ENCODE measurements at regions not wholly inside any gene's neighbourhood (a gene's known extent, or its start where the extent isn't known, plus 50 kb on each side); places are given as distances from the start of the nearest gene placed in this dataset.

DNA sequence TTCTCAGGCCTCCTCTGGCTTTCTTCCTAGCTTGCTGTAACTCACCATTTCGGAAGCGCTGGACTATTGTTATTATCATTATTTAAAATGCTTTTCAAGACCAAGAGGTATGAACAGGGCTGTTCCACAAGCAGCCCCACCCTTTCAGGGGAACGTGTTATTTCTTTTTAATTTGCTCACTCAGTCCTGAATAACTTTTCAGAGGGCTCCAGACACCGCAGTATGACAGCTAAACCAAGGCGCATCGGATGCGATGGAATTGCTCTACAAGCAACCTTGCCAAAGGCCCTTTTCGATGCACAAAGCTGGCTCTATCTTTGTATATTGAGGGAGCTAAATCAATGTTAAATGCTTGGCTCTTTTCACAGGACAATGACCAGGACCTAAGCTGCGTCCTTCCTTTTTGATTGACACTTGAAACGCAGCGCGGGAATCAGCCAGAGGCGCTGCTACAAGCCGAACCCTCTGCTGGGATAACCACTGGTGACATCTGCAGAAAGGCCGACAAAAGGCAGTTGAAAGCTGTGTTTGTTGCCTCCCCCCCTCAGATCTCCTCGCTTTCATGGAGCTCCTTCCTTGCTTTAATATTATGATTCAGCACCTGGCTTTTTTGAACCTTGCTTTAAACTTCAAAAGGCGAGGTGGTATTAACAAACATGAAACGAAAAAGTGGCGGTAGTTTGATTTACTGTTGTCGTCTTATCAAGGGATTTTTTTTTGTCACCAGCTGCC lies 204.7 kb upstream of the PROX1 start:
- Histone ChIP-seq H3K27ac (ENCODE audit: low read depth in 2 of 2, low read length in 1 of 2) (no peak overlapping the region), H3F3A (replicated peaks; ENCODE audit: insufficient read depth) (no peaks in the 10 kb centered on the region), H3K36me3 (replicated peaks in 1 of 2; ENCODE audit: control insufficient read depth in 1 of 2, insufficient read depth in 2 of 2, low read length in 1 of 2) (no peaks in the 10 kb centered on the region), H4K20me1 (ENCODE audit: insufficient read depth) (no peaks in the 10 kb centered on the region), H3K9me2 (no peaks in the 10 kb centered on the region), H3K4me1 (ENCODE audit: control insufficient read depth in 1 of 2, insufficient read depth in 2 of 2, low read depth in 1 of 2, low read length in 1 of 2) (no peaks in the 10 kb centered on the region), H3K4me2 (no peak overlapping the region), H3K27me3 (ENCODE audit: insufficient read depth) (no peaks in the 10 kb centered on the region), H3K9ac (no peak overlapping the region), H3K9me3 (no peaks in the 10 kb centered on the region), H3K4me3 (ENCODE audit: low read depth in 2 of 2, low read length in 1 of 2) (no peak overlapping the region), H2AFZ (ENCODE audit: low read depth) (no peak overlapping the region), H3K79me2 (ENCODE audit: insufficient read depth) (no peaks in the 10 kb centered on the region)
- DNase-seq = no peak
- no peak for TF ChIP-seq SMC3 (IDR thresholded peaks at IDR 0.05; ENCODE audit: low read depth, low read length)
- CTCF ChIA-PET = interaction anchor here (0.7 kb wide), 1 partner anchor 78 kb away, joined by 4 read pairs; no protein-coding TSS in a partner anchor
- WGBS (ENCODE audit: low lambda C conversion rate) = 52% methylated on average over 20 of the region's 20 CpGs
- POLR2A ChIA-PET = no interaction called here

DNA sequence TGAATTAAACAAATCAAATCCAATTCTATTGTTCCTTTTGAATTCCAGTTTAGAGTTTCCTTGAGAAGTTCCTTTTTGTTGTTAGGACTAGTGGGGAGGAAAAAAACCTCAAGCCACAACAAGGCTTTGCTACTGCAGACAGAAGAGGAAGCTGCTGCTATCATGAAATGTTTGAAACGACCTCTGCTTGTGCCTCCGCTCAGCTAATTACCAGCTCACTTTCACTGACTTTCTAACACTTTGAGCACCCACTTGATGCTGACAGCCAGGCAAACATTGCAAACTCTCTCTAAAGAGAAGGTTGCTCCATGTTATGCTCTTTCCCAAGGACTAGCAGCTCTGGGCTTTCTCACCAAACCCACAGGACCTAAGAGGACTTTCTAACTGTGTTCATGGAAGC lies 203.9 kb upstream of the PROX1 start:
- Histone ChIP-seq H3K9me2 (no peaks in the 10 kb centered on the region), H3K36me3 (replicated peaks in 1 of 2; ENCODE audit: control insufficient read depth in 1 of 2, insufficient read depth in 2 of 2, low read length in 1 of 2) (no peaks in the 10 kb centered on the region), H3K9ac (no peak overlapping the region), H2AFZ (ENCODE audit: low read depth) (no peak overlapping the region), H3K4me2 (no peak overlapping the region), H3F3A (replicated peaks; ENCODE audit: insufficient read depth) (no peaks in the 10 kb centered on the region), H3K4me3 (ENCODE audit: low read depth in 2 of 2, low read length in 1 of 2) (no peak overlapping the region), H4K20me1 (ENCODE audit: insufficient read depth) (no peaks in the 10 kb centered on the region), H3K27ac (ENCODE audit: low read depth in 2 of 2, low read length in 1 of 2) (no peak overlapping the region), H3K27me3 (ENCODE audit: insufficient read depth) (no peaks in the 10 kb centered on the region), H3K9me3 (no peaks in the 10 kb centered on the region), H3K79me2 (ENCODE audit: insufficient read depth) (no peaks in the 10 kb centered on the region), H3K4me1 (ENCODE audit: control insufficient read depth in 1 of 2, insufficient read depth in 2 of 2, low read depth in 1 of 2, low read length in 1 of 2) (no peaks in the 10 kb centered on the region)
- CTCF ChIA-PET = interaction anchor here (1.0 kb wide), 1 partner anchor 339 kb away, joined by 3 read pairs; no protein-coding TSS in a partner anchor
- DNase-seq = no peak
- WGBS (ENCODE audit: low lambda C conversion rate) = 27% methylated on average over 2 of the region's 2 CpGs
- POLR2A ChIA-PET = no interaction called here
- TF ChIP-seq, protein P1, sequence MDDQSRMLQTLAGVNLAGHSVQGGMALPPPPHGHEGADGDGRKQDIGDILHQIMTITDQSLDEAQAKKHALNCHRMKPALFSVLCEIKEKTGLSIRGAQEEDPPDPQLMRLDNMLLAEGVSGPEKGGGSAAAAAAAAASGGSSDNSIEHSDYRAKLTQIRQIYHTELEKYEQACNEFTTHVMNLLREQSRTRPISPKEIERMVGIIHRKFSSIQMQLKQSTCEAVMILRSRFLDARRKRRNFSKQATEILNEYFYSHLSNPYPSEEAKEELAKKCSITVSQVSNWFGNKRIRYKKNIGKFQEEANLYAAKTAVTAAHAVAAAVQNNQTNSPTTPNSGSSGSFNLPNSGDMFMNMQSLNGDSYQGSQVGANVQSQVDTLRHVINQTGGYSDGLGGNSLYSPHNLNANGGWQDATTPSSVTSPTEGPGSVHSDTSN (IDR thresholded peaks at IDR 0.05) = no peak
- TF ChIP-seq, protein P2, sequence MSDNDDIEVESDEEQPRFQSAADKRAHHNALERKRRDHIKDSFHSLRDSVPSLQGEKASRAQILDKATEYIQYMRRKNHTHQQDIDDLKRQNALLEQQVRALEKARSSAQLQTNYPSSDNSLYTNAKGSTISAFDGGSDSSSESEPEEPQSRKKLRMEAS (IDR thresholded peaks at IDR 0.05; ENCODE audit: low read depth) = no peak
- TF ChIP-seq TAF1 (IDR thresholded peaks at IDR 0.05; ENCODE audit: borderline replicate concordance, low read depth, low read length) (no peak), SIN3A (IDR thresholded peaks at IDR 0.05; ENCODE audit: borderline replicate concordance, low read depth, low read length) (no peak), MEF2A (IDR thresholded peaks at IDR 0.05; ENCODE audit: borderline replicate concordance, low read depth) (no peak), YY1 (IDR thresholded peaks at IDR 0.05; ENCODE audit: low read depth) (no peak), GATA2 (CRISPR knock-in tag; IDR thresholded peaks at IDR 0.05) (no peak), NFIC (IDR thresholded peaks at IDR 0.05; ENCODE audit: borderline replicate concordance) (no peak), POLR2AphosphoS5 (IDR thresholded peaks at IDR 0.05; ENCODE audit: low read depth, low read length) (no peak), TEAD4 (IDR thresholded peaks at IDR 0.05; ENCODE audit: borderline replicate concordance, insufficient read depth) (no peak), FOXM1 (IDR thresholded peaks at IDR 0.05; ENCODE audit: low read depth) (no peak), SMC3 (IDR thresholded peaks at IDR 0.05; ENCODE audit: low read depth, low read length) (no peak), EP300 (IDR thresholded peaks at IDR 0.05; ENCODE audit: borderline replicate concordance in 1 of 2, low read depth in 1 of 2, low read length in 1 of 2) (no peak), FOXJ3 (CRISPR knock-in tag; IDR thresholded peaks at IDR 0.05) (no peak), RXRA (IDR thresholded peaks at IDR 0.05; ENCODE audit: borderline replicate concordance, low read depth) (no peak)
- TF ChIP-seq, protein P3, sequence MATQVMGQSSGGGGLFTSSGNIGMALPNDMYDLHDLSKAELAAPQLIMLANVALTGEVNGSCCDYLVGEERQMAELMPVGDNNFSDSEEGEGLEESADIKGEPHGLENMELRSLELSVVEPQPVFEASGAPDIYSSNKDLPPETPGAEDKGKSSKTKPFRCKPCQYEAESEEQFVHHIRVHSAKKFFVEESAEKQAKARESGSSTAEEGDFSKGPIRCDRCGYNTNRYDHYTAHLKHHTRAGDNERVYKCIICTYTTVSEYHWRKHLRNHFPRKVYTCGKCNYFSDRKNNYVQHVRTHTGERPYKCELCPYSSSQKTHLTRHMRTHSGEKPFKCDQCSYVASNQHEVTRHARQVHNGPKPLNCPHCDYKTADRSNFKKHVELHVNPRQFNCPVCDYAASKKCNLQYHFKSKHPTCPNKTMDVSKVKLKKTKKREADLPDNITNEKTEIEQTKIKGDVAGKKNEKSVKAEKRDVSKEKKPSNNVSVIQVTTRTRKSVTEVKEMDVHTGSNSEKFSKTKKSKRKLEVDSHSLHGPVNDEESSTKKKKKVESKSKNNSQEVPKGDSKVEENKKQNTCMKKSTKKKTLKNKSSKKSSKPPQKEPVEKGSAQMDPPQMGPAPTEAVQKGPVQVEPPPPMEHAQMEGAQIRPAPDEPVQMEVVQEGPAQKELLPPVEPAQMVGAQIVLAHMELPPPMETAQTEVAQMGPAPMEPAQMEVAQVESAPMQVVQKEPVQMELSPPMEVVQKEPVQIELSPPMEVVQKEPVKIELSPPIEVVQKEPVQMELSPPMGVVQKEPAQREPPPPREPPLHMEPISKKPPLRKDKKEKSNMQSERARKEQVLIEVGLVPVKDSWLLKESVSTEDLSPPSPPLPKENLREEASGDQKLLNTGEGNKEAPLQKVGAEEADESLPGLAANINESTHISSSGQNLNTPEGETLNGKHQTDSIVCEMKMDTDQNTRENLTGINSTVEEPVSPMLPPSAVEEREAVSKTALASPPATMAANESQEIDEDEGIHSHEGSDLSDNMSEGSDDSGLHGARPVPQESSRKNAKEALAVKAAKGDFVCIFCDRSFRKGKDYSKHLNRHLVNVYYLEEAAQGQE (IDR thresholded peaks at IDR 0.05; ENCODE audit: low read depth, low read length) = no peak
- TF ChIP-seq, protein P4, sequence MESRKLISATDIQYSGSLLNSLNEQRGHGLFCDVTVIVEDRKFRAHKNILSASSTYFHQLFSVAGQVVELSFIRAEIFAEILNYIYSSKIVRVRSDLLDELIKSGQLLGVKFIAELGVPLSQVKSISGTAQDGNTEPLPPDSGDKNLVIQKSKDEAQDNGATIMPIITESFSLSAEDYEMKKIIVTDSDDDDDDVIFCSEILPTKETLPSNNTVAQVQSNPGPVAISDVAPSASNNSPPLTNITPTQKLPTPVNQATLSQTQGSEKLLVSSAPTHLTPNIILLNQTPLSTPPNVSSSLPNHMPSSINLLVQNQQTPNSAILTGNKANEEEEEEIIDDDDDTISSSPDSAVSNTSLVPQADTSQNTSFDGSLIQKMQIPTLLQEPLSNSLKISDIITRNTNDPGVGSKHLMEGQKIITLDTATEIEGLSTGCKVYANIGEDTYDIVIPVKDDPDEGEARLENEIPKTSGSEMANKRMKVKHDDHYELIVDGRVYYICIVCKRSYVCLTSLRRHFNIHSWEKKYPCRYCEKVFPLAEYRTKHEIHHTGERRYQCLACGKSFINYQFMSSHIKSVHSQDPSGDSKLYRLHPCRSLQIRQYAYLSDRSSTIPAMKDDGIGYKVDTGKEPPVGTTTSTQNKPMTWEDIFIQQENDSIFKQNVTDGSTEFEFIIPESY (IDR thresholded peaks at IDR 0.05; ENCODE audit: borderline replicate concordance, low read depth) = no peak
- TF ChIP-seq, protein P5, sequence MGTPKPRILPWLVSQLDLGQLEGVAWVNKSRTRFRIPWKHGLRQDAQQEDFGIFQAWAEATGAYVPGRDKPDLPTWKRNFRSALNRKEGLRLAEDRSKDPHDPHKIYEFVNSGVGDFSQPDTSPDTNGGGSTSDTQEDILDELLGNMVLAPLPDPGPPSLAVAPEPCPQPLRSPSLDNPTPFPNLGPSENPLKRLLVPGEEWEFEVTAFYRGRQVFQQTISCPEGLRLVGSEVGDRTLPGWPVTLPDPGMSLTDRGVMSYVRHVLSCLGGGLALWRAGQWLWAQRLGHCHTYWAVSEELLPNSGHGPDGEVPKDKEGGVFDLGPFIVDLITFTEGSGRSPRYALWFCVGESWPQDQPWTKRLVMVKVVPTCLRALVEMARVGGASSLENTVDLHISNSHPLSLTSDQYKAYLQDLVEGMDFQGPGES (IDR thresholded peaks at IDR 0.05; ENCODE audit: low read depth, low read length) = no peak

Measured in SK-N-SH (cell line).